Heart left ventricle (tissue), 16 donors: ENCODE measurements at regions not wholly inside any gene's neighbourhood (a gene's known extent, or its start where the extent isn't known, plus 50 kb on each side); places are given as distances from the start of the nearest gene placed in this dataset.

Experiments
- ATAC-seq, 4 donors: fragments of 200-7000 bp; cut with Tn5 transposase; one replicate each; pipeline ENCODE4 v1.9.1; 2020 to 2022; ENCODE audit warnings: moderate library complexity in 4 of 4, mild to moderate bottlenecking in 3 of 4, moderate number of reproducible peaks in 1 of 4
- DNase-seq, 5 donors: peaks; one replicate each; pipeline ENCODE4 v3.0.0-alpha.2; 2020
- H3K27ac ChIP-seq, 12 donors: fragments of 200-600 bp; sonication (generic) in 4 of 12; one replicate each; pipeline versions ENCODE4 v1.5.0 to v1.8.0; 2016 to 2022; ENCODE audit warnings: mild to moderate bottlenecking in 2 of 12
- H3K27me3 ChIP-seq, 9 donors: fragments of 200-600 bp; sonication (generic) in 2 of 9; one replicate each; pipeline versions ENCODE4 v1.5.1 to v1.8.0; 2016 to 2022; ENCODE audit warnings: mild to moderate bottlenecking in 3 of 9
- H3K36me3 ChIP-seq, 9 donors: fragments of 200-600 bp; sonication (generic) in 2 of 9; one replicate each; pipeline versions ENCODE4 v1.5.0 to v1.8.0; 2018 to 2022; ENCODE audit warnings: mild to moderate bottlenecking in 2 of 9
- H3K4me1 ChIP-seq, 12 donors: fragments of 200-600 bp; sonication (generic) in 4 of 12; one replicate each; pipeline versions ENCODE4 v1.5.0 to v1.8.0; 2016 to 2022; ENCODE audit warnings: mild to moderate bottlenecking in 3 of 12
- H3K4me3 ChIP-seq, 12 donors: fragments of 200-600 bp; sonication (generic) in 4 of 12; one replicate each; pipeline versions ENCODE4 v1.5.0 to v1.8.0; 2017 to 2022; ENCODE audit warnings: mild to moderate bottlenecking in 9 of 12, moderate library complexity in 4 of 12
- H3K9me3 ChIP-seq, 12 donors: fragments of 200-600 bp; sonication (generic) in 4 of 12; one replicate each; pipeline versions ENCODE4 v1.5.0 to v1.8.0; 2016 to 2022; ENCODE audit warnings: mild to moderate bottlenecking in 1 of 12
- POLR2A ChIP-seq, 2 donors: fragments of 450-650 bp; IDR thresholded peaks; one replicate each; pipeline ENCODE4 v1.6.1; 2017; ENCODE audit warnings: antibody characterized with exemption in 2 of 2, mild to moderate bottlenecking in 2 of 2, moderate library complexity in 2 of 2
- WGBS, 4 donors: extraction: QIAGEN DNeasy Blood & Tissue Kit in 2 of 4; methylation state at CpG; one replicate each; pipeline versions ENCODE4 v1.1.5 to v1.1.7; 2013 to 2018; 5-methylcytosine and 5-hydroxymethylcytosine counted together
- intact Hi-C, 10 donors: fragments of 100-400 bp; cut with DNase I; formaldehyde crosslinking; loops; one replicate each; pipeline versions ENCODE4 v1.11.1 to v1.14.2; 2022
- TF ChIP-seq, protein P1 (sequence below), 12 donors: fragments of 200-600 bp; sonication (generic) in 4 of 12; IDR thresholded peaks; one replicate each; pipeline versions ENCODE4 v1.5.0 to v1.8.0; 2018 to 2022; ENCODE audit warnings: antibody characterized with exemption in 12 of 12, mild to moderate bottlenecking in 5 of 12
- donor health status: ischemic (EF 13 %, LVEDD 7.1; RV severe dilation, severe dysfunction).
- donor health status: healthy with polysubstance abuse.
- donor health status: DM: no; HTN: yes; CAD: no.
- donor health status: DM: no; HTN: no; CAD: no.
- donor health status: ischemic (EF 25% LVEDD 6.9; RV normal size, moderate dysfunction).
- donor health status: ischemic (EF 25% LVEDD 5.7; RV mildly dilated, moderate dysfunction).
- donor health status: healthy.
- donor health status: DM: yes; HTN: yes; CAD: no.
- donor health status: ischemic (EF 35%, LVEDD 5.7; RV mildly dilated, moderate dysfunction).
- donor health status: nonischemic (EF 11% LVEDD 7.7; RV severe dilation, severe dysfunction).
- donor health status: DM: yes; HTN: yes; CAD: no.
- donor health status: PGD.
- donor health status: ischemic (EF 29% LVEDD 5.4; RV normal size, mild dysfunction).
- donor health status: nonischemic (EF 23%, LVEDD 6.1; RV moderate dilation, normal function).

DNA sequence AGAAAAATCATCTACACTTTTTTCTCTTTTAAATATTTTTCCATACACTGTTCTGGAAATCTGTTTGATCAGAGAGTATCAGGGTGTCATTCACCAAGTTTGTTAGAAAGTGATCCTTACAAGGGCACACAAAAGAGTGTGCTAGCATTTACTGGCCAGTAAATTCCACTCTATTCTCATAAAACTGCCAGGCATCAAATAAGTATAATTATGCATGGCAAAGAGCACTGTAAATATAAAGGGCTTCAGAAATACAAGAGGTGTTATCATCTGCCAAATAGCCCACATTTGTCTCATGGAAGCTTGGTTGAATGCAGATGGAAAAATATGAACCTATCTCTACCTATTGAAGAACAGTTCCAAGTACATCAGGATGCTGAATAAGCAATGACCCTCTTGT is 847.3 kb upstream of the ACVR2A start:
- ATAC-seq (no peak), DNase-seq (no peak)
- TF ChIP-seq, protein P1, sequence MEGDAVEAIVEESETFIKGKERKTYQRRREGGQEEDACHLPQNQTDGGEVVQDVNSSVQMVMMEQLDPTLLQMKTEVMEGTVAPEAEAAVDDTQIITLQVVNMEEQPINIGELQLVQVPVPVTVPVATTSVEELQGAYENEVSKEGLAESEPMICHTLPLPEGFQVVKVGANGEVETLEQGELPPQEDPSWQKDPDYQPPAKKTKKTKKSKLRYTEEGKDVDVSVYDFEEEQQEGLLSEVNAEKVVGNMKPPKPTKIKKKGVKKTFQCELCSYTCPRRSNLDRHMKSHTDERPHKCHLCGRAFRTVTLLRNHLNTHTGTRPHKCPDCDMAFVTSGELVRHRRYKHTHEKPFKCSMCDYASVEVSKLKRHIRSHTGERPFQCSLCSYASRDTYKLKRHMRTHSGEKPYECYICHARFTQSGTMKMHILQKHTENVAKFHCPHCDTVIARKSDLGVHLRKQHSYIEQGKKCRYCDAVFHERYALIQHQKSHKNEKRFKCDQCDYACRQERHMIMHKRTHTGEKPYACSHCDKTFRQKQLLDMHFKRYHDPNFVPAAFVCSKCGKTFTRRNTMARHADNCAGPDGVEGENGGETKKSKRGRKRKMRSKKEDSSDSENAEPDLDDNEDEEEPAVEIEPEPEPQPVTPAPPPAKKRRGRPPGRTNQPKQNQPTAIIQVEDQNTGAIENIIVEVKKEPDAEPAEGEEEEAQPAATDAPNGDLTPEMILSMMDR (IDR thresholded peaks at IDR 0.05): no peak
- no peak for TF ChIP-seq POLR2A (IDR thresholded peaks at IDR 0.05)
- H3K4me3 ChIP-seq: no peak overlapping the region
- no peak overlapping the region for H3K27ac ChIP-seq
- H3K9me3 ChIP-seq: no peaks in the 10 kb centered on the region
- intact Hi-C loops: no loop called here
- no peaks in the 10 kb centered on the region for H3K4me1 ChIP-seq
- no peaks in the 10 kb centered on the region for H3K27me3 ChIP-seq
- H3K36me3 ChIP-seq: no peaks in the 10 kb centered on the region

DNA sequence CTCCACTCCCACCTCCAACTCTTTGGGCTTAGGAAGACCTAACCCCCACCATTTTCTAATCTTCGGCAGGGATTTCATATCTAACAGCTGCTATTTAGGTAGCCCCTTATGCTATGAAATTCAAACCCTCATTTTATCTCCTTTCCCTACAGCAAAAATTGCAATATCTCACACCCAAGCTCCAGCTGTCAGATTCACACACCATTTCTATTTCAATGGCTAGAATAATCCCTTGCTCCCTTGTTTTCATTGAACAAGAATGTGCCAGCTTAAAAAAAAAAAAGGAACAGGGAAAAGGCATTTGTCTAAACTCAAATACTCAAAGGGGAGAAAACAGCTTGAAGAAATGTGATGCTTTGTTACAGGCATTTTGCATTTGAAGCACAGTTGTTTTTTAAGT is 850.6 kb upstream of the ACVR2A start:
- H3K27me3 ChIP-seq: no peaks in the 10 kb centered on the region
- no peak overlapping the region for H3K27ac ChIP-seq
- intact Hi-C loops: no loop called here
- 61 to 72% (median 63%) methylated on average over 1 of the region's 1 CpG for WGBS, 4 donors
- H3K9me3 ChIP-seq: no peaks in the 10 kb centered on the region
- H3K36me3 ChIP-seq: no peaks in the 10 kb centered on the region
- DNase-seq (no peak), ATAC-seq (no peak)
- TF ChIP-seq POLR2A (IDR thresholded peaks at IDR 0.05): no peak
- H3K4me3 ChIP-seq: no peak overlapping the region
- no peaks in the 10 kb centered on the region for H3K4me1 ChIP-seq

DNA sequence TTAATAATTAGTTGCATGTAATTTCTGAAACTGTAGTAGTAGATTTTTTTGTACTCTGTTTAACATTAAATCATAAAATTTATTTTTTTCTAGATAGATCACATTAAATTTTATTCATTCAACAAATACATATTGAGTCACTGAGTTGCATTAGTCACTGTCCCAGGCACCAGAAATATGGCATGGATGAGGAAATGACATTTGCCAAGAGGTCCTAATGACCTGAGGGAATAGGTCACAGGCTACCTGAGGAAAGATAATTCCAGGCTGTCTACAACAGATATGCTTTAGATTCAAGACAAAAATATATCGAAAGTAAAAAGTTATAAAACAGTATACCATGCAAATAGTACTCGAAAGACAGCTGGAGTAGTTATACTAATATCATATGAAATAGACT is 852.4 kb upstream of the ACVR2A start:
- no peak for ATAC-seq
- intact Hi-C loops: no loop called here

DNA sequence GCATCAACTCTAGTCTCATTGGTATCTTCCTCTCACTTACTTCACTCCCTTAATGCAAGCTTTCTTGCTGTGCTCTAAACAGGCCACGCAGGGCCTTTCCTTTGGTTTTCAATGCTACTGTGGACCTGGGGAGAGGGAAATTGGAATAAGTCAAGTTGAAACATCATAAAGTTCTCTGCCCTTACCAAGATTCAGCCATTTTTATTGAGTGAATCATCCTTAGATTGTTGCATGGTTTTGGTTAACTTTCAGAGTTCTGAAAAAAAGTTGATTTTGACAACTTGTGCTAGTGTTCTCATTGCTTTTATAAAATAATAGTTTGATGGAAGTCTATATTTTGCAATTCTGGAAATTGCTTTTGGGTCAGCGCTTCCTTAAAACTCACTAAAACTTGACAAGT is 852.8 kb upstream of the ACVR2A start:
- WGBS, 4 donors: 88 to 94% (median 91%) methylated on average over 2 of the region's 2 CpGs
- Histone ChIP-seq H3K27me3 (no peaks in the 10 kb centered on the region), H3K9me3 (no peaks in the 10 kb centered on the region), H3K4me1 (no peaks in the 10 kb centered on the region), H3K36me3 (no peaks in the 10 kb centered on the region), H3K4me3 (no peak overlapping the region), H3K27ac (no peak overlapping the region)
- DNase-seq: no peak
- ATAC-seq: no peak
- TF ChIP-seq, protein P1 (IDR thresholded peaks at IDR 0.05): no peak
- TF ChIP-seq POLR2A (IDR thresholded peaks at IDR 0.05): no peak
- intact Hi-C loops: no loop called here

More for the DNA sequence above, 852.4 kb upstream of the ACVR2A start:
- no peaks in the 10 kb centered on the region for H3K36me3 ChIP-seq
- no peaks in the 10 kb centered on the region for H3K9me3 ChIP-seq
- H3K4me3 ChIP-seq: no peak overlapping the region
- no peaks in the 10 kb centered on the region for H3K4me1 ChIP-seq
- no peak for TF ChIP-seq POLR2A (IDR thresholded peaks at IDR 0.05)
- TF ChIP-seq, protein P1 (IDR thresholded peaks at IDR 0.05): no peak
- DNase-seq: no peak
- 75 to 94% (median 92%) methylated on average over 2 of the region's 2 CpGs for WGBS, 4 donors
- no peaks in the 10 kb centered on the region for H3K27me3 ChIP-seq
- no peak overlapping the region for H3K27ac ChIP-seq

DNA sequence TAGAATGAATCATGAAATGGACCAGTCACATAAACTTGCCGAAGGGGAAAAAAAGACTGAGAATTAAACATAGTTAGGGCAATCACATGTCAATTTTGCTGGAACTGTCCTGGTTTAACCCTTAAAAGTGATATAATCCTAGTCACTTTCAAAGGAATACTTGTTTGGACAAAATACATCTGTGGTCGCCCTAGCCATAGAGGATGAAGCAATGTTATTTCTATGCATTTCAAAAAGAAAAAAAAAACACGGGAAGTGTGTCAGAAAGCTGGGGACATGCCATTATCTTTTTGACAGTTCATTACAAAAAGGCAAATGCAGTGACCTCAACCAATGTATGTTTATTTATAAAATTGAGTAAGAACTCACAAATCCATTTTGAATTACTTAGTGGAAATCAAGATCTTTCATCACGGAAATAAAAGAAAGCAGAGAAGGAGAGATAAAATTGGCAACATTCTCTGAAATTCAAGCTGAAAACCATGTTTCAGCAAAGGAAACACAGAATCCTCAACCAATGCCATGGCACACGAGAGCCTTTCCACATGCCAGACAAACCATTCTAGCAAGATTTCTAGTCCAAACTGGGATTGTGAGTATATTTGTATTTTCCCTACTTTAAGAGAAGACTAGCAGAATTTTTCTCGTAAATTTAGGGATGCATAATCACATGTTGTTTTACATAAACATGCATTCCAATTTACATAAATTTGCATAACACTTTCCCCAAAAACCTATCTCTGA is 854.3 kb upstream of the ACVR2A start:
- no peak overlapping the region for H3K4me3 ChIP-seq
- no peaks in the 10 kb centered on the region for H3K4me1 ChIP-seq
- WGBS, 4 donors: 51 to 66% (median 57%) methylated on average over 6 of the region's 6 CpGs
- DNase-seq (no peak), ATAC-seq (no peak)
- TF ChIP-seq, protein P1 (IDR thresholded peaks at IDR 0.05): no peak
- TF ChIP-seq POLR2A (IDR thresholded peaks at IDR 0.05): no peak
- H3K36me3 ChIP-seq: no peaks in the 10 kb centered on the region
- no peak overlapping the region for H3K27ac ChIP-seq
- no peaks in the 10 kb centered on the region for H3K27me3 ChIP-seq
- no peaks in the 10 kb centered on the region for H3K9me3 ChIP-seq
- intact Hi-C loops: no loop called here
